HG03064 (cell line): ENCODE measurements at regions not wholly inside any gene's neighbourhood (a gene's known extent, or its start where the extent isn't known, plus 50 kb on each side); places are given as distances from the start of the nearest gene placed in this dataset.
"Not testable (repeated sequence)": the region's sequence is repeated elsewhere in the genome, so short reads cannot be mapped to it uniquely, and the experiment has no call there.

Source experiments
- ATAC-seq: cut with Tn5 transposase; IDR thresholded peaks from one replicate; pipeline ENCODE4 v1.9.1; 2021; ENCODE audit warnings: low read depth; ENCODE audit not compliant: unreplicated experiment

- no peak for ATAC-seq
Measured at GRCh38 chr2:142395291-142395690, 264.5 kb upstream of the LRP1B start.

- no peak for ATAC-seq
Measured at GRCh38 chr2:142380372-142380771, 249.6 kb upstream of the LRP1B start.

GRCh38 chr2:142362069-142362468 is 231.3 kb upstream of the LRP1B start:
- not testable (repeated sequence) for ATAC-seq

DNA sequence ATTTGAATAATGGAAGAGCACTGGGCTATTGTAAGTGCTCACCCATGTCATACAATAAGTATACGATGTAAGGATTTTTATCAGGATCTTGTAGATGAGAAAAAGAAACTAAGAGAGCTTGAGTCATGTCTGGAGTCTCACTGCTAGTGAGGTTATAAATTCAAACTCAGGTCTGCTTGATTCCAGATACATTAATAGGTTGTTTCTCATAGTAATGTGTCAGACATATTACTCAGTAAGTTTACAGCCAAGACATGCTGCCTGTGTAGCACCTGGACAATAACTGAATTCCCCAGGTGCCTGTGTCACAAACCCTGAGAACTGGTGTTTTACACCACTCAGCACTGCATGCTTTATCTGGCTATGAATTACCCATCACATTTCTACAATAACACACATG is 216.9 kb upstream of the LRP1B start:
- ATAC-seq: no peak

- no peak for ATAC-seq
Measured at GRCh38 chr2:142339261-142339660, 208.4 kb upstream of the LRP1B start.

- ATAC-seq: no peak
Measured at GRCh38 chr2:142332196-142332595, 201.4 kb upstream of the LRP1B start.

DNA sequence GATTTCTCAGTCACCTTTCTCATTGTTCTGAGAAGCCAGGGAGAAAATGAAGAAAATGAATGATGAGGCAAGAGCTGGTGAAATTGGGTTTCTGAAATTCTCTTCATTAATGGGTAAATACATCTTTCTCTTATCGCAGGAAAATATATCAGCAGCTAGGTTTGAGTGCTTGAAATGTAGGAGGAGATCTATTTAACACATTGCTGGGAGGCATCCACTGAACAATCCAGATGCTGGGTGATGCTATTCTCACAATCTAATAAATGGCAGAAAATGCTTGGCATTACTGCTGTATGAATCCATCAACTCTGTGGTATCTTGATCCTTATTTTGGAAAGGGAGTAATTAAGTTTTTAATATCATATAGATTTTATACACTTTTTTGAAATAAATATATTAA is 199.6 kb upstream of the LRP1B start:
- no peak for ATAC-seq

GRCh38 chr2:142325870-142326269 is 195.1 kb upstream of the LRP1B start:
- ATAC-seq: no peak

GRCh38 chr2:142323206-142323605 is 192.4 kb upstream of the LRP1B start:
- ATAC-seq: no peak

DNA sequence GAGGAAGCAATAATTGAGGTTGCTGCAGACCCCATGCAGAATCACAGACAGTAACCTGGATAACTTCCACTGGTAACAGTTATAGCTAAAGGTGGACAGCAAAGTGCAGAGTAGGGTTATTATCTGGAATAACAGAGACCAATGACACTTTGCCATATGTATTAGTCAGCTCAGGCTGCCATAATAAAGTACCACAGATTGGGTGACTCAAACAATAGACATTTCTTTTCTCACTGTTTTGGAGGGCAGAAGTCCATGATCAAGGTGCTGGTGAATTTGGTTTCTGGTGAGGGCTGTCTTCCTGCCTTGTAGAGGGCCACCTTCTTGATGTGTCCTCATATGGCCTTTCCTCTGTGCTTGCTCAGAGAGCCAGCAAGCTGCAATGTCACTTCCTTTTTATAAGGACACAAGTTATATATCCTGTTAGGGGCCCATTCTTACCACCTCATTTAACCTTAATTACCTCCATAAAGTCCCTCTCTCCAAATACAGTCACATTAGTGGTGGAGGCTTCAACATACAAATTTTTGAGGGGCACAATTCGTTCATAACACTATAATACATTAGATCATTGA is 191.0 kb upstream of the LRP1B start:
- ATAC-seq: no peak

GRCh38 chr2:142320067-142320466 is 189.3 kb upstream of the LRP1B start:
- no peak for ATAC-seq

DNA sequence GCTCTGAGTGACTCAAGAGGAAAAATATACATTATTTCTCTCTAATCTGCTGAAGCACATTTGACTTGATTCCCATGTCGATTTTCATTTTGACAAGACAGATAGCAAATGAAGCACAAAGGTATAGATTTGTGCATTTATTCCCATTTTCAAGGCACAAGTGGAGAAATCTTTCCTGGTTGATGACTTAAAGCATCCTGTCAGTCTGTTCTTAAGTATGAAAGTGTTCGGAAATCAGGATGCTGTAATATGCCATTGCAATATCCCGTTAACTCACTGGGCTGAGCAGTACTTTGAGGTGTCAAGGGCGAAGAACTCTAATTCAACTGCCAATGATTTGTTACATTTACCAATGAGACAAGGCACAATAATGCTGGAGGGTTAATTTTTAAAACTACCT is 185.2 kb upstream of the LRP1B start:
- ATAC-seq: no peak

DNA sequence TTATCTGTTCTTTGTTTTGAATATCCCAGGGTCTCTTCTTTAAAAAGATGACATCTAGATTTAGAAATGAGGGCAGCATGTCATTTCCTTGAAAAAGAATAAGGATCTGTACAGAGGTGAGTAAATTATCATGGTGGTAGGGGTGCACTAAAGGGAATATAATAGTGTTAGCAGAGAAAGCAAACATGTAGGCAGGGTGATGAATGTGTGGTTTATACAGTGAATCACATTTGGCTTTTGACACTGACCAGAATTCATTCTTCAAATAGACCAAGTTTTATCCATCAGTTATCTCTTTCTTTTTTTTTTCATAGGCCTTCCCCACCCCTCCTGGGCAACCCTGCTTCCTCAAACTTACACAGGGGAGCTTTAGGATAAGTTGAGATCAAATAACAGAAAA is 184.5 kb upstream of the LRP1B start:
- no peak for ATAC-seq

GRCh38 chr2:142314164-142314563 is 183.3 kb upstream of the LRP1B start:
- ATAC-seq: no peak

DNA sequence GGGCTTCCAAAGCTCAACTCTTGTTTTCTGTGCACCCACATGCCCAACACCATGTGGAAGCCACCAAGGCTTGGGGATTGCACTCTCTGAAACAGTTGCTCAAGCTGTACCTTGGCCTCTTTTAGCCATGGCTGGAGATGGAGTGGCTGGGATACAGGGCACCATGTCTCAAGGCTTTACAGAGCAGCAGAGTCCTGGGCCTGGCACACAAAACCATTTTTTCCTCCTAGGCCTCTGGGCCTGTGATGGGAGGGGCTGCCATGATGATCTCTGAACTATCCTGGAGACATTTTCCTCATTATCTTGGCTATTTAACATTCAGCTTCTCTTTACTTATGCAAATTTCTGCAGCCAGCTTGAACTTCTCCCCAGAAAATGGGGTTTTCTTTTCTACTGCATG is 179.7 kb upstream of the LRP1B start:
- ATAC-seq: no peak

DNA sequence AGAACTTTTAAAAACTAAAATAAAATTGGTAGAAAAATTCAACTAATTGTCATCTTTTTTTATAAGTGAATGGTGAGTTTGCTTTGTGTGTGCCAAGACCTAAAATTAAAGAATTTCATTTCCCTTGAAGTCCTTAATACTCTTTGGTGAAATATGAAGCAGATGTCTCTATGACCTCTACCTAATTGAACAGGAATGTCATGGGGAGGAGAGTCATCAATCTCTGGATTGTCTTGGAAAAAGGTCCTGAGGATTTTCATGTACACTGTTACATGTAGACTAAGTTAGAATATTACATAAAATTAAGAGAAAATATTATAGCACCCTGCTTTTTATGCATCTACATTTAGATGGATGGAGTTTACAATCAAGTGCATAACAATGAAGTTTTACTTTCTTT is 177.9 kb upstream of the LRP1B start:
- no peak for ATAC-seq

DNA sequence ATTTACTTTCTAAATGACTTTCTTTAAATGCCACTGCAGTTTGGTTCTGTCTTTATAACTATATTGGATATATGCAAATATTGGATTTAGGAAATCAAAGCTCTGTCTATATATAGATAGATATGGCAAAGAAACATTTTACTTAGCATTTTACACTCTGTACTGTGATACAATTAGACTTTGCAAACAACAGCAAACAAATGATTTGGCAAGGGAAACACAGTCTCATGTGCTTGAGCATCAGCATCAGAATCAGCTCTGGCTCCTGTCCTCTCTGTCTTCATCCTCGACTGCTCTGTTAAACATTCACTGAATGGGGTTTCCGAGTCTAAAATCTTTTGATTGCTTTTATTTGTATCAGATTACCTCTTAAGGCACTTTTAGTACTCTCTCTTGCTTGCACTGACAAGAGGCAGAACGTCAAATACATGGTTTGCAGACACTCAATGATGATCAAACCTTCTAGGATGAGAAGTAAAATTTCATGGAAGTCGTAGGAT is 176.8 kb upstream of the LRP1B start:
- ATAC-seq: no peak

DNA sequence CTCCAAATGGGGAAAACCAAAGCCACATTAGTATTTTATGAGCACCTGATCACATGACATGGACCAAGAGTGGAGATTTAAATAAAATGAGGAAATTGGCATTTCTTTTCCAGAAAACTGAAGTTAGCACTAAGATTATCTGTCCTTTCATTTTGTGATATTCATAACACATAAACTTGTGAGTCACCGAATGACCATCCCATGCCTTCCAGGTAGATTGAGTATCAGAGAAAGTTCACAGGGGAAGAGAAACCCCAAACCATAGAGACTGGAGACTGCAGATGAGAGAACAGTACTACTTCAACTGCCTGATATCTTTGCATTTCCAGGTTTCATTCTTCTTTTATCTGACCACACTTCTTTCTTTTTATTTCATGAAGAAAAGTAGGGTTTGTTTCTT is 176.3 kb upstream of the LRP1B start:
- no peak for ATAC-seq

DNA sequence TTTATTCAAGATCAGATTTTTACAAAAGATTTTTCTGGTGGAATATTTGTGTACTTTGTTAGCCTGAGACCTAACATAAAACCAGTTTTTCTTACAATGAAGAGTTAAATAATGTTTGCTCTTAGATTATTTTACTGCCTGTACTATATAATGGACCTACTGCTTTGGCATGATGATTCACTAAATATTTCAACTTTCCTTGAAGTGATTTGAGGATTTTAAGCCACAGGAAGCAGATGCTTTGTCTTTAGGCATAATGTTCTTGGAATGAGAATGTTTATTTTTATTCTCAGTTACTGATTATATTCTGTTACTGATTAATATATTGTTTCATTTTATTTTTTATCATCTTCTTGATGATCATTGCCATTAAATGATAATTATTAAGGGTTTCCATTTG is 175.3 kb upstream of the LRP1B start:
- no peak for ATAC-seq

- ATAC-seq: no peak
Measured at GRCh38 chr2:142300517-142300916, 169.7 kb upstream of the LRP1B start.

DNA sequence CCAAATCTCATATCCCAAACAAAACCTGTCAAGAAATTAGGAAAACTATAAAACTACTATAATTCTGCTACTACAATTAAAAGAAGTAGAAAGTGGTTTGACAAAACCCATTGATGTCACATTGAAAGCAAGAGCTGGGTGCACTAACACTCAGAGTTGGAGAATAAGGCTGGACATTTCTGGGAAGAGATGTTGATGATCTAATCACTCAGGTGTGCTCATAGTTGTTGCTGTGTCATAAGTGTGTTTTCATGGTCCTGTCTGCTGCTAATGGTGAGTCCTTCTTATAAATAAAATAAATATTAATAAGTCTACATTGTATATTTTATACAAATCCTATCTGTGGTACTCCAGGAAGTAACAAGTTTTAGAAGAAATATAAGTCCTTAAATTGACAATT is 168.2 kb upstream of the LRP1B start:
- no peak for ATAC-seq

DNA sequence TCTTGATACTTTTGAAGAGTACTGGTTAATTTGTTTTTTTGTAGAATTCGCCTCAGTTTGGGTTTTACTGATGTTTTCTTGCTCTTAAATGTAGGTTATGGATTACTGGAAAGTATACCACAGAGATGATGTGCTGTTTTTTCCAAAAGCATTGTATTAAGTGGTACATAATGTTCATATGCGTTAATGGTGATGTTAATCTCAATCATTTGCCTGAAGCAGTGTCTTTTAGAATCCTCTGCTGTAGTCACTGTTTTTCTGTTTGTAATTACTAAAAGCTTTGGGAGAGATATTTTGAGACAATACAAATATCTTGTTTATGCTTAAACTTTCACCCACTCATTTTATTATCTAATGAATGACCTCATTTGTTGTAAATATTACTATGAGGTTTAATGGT is 163.4 kb upstream of the LRP1B start:
- no peak for ATAC-seq

DNA sequence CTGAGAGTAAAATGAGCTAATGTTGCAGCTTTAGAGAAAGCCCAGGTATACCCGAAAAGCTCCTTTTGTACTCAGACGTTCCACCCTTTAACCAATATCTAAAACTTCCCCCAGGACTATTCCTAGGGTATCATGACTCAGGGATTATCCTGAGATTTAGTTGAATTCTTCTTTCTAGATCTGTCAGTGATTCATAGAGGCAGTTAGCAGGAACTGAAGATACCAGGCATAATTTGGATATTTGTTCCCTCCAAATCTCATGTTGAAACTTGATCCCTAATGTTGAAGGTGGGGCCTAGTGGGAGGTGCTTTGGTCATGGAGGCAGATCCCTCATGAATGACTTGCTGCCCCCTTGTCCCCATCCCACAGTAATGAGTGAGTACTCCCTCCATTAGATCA is 161.2 kb upstream of the LRP1B start:
- ATAC-seq: no peak
